MM.1S (cell line): ENCODE measurements at regions not wholly inside any gene's neighbourhood (a gene's known extent, or its start where the extent isn't known, plus 50 kb on each side); places are given as distances from the start of the nearest gene placed in this dataset.

Experiments used
- EZH2phosphoT487 ChIP-seq: fragments of 300-600 bp; sonication (generic); IDR thresholded peaks from 2 replicates; pipeline ENCODE4 v1.6.1; 2018; ENCODE audit warnings: antibody characterized with exemption, low read length
- TF ChIP-seq, protein P1 (sequence below): fragments of 300-600 bp; sonication (generic); IDR thresholded peaks from 2 replicates; pipeline ENCODE4 v1.5.1; 2016; ENCODE audit warnings: antibody characterized with exemption, low read length, mixed read lengths

- TF ChIP-seq, protein P1, sequence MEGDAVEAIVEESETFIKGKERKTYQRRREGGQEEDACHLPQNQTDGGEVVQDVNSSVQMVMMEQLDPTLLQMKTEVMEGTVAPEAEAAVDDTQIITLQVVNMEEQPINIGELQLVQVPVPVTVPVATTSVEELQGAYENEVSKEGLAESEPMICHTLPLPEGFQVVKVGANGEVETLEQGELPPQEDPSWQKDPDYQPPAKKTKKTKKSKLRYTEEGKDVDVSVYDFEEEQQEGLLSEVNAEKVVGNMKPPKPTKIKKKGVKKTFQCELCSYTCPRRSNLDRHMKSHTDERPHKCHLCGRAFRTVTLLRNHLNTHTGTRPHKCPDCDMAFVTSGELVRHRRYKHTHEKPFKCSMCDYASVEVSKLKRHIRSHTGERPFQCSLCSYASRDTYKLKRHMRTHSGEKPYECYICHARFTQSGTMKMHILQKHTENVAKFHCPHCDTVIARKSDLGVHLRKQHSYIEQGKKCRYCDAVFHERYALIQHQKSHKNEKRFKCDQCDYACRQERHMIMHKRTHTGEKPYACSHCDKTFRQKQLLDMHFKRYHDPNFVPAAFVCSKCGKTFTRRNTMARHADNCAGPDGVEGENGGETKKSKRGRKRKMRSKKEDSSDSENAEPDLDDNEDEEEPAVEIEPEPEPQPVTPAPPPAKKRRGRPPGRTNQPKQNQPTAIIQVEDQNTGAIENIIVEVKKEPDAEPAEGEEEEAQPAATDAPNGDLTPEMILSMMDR: no peak
- no peak for TF ChIP-seq EZH2phosphoT487
Observed at GRCh38 chr11:19625438-19625837, 87.2 kb upstream of the NAV2 start.
